ENCODE measurements at regions not wholly inside any gene's neighbourhood (a gene's known extent, or its start where the extent isn't known, plus 50 kb on each side); places are given as distances from the start of the nearest gene placed in this dataset.

GRCh38 chr11:80163441-80163840, 722.6 kb upstream of the TENM4 start (continued):
- TF ChIP-seq SKIL (IDR thresholded peaks at IDR 0.05; ENCODE audit: low read depth, poor library complexity, severe bottlenecking) (no peak), CHD4 (IDR thresholded peaks at IDR 0.05) (no peak), E4F1 (IDR thresholded peaks at IDR 0.05; ENCODE audit: borderline replicate concordance, partially characterized antibody) (no peak), MEF2B (IDR thresholded peaks at IDR 0.05; ENCODE audit: partially characterized antibody, poor library complexity, severe bottlenecking) (no peak)

- Histone ChIP-seq H3K4me2 (ENCODE audit: control insufficient read depth, insufficient read depth) (no peak overlapping the region), H4K20me1 (ENCODE audit: control insufficient read depth, insufficient read depth) (no peaks in the 10 kb centered on the region), H3K27me3 (replicated peaks in 1 of 2; ENCODE audit: control insufficient read depth in 2 of 2, insufficient read depth in 2 of 2, low read length in 1 of 2) (no peaks in the 10 kb centered on the region), H3K36me3 (ENCODE audit: control insufficient read depth in 2 of 2, insufficient read depth in 2 of 2, low read length in 1 of 2) (no peaks in the 10 kb centered on the region), H3K9ac (ENCODE audit: control insufficient read depth, insufficient read depth, low read length) (no peak overlapping the region), H3K9me3 (replicated peaks; ENCODE audit: control insufficient read depth, insufficient read depth, low read length) (no peaks in the 10 kb centered on the region), H3K27ac (ENCODE audit: control insufficient read depth, insufficient read depth) (no peak overlapping the region), H3K4me3 (no peak overlapping the region), H3K4me1 (ENCODE audit: control insufficient read depth, insufficient read depth, low read length) (no peaks in the 10 kb centered on the region), H3K79me2 (ENCODE audit: control insufficient read depth, insufficient read depth, low read length) (no peaks in the 10 kb centered on the region), H2AFZ (ENCODE audit: control insufficient read depth, low read depth, low read length) (no peak overlapping the region)
- in situ Hi-C loops (cut with MboI) (no loop called here), intact Hi-C loops (cut with micrococcal nuclease; ENCODE audit: unreplicated experiment) (no loop called here)
- FAIRE-seq (no peak), ATAC-seq (no peak), DNase-seq (ENCODE audit: low read depth, low spot score) (no peak)
- CTCF ChIA-PET = no interaction called here
- TF ChIP-seq IKZF2 (IDR thresholded peaks at IDR 0.05) = no peak
- no peak for TF ChIP-seq RAD21 (IDR thresholded peaks at IDR 0.05; ENCODE audit: insufficient read depth, low read depth, low read length)
- TF ChIP-seq CBX5 (IDR thresholded peaks at IDR 0.05; ENCODE audit: low read depth) = no peak
- TF ChIP-seq KAT2A (conservative IDR thresholded peaks at IDR 0.05; ENCODE audit: control insufficient read depth, low read depth, low read length) = no peak
- TF ChIP-seq E2F4 (IDR thresholded peaks at IDR 0.05; ENCODE audit: low read depth, low read length) = no peak
- no peak for TF ChIP-seq ZNF384 (IDR thresholded peaks at IDR 0.05; ENCODE audit: borderline replicate concordance, low read depth, low read length)
- no peak for TF ChIP-seq BMI1 (IDR thresholded peaks at IDR 0.05; ENCODE audit: borderline replicate concordance)
- TF ChIP-seq SP1 (IDR thresholded peaks at IDR 0.05; ENCODE audit: low read depth, low read length) = no peak
- TF ChIP-seq TCF7 (IDR thresholded peaks at IDR 0.05; ENCODE audit: borderline replicate concordance) = no peak
- no peak for TF ChIP-seq PBX3 (IDR thresholded peaks at IDR 0.05; ENCODE audit: insufficient replicate concordance, low read depth, low read length)
- no TSS peak for BruUV-seq (replicated peaks)
- 2% methylated on average over 3 of the region's 3 CpGs for WGBS (ENCODE audit: insufficient coverage, insufficient replicate concordance, low lambda C conversion rate, missing lambda C conversion rate)
- POLR2A ChIA-PET = no interaction called here
- SMC1A ChIA-PET (ENCODE audit: uncharacterized antibody, unreplicated experiment) = no interaction called here
- RAD21 ChIA-PET (ENCODE audit: unreplicated experiment) = no interaction called here
Observed at GRCh38 chr11:80163011-80163410, 722.2 kb upstream of the TENM4 start.
